ENCODE measurements at regions not wholly inside any gene's neighbourhood (a gene's known extent, or its start where the extent isn't known, plus 50 kb on each side); places are given as distances from the start of the nearest gene placed in this dataset.

GRCh38 chr20:41837669-41838224 is 219.6 kb upstream of the CHD6 start:
- H3K4me1 ChIP-seq (ENCODE audit: insufficient read depth) = no peaks in the 10 kb centered on the region
- in situ Hi-C loops (cut with MboI) = no loop called here
- TF ChIP-seq EZH2 (IDR thresholded peaks at IDR 0.05; ENCODE audit: insufficient read depth, poor library complexity, severe bottlenecking) = no peak
- no peaks in the 10 kb centered on the region for H4K20me1 ChIP-seq (ENCODE audit: insufficient read depth)
- 16 to 20% methylated on average over 3 of the region's 3 CpGs for WGBS, 2 experiments (ENCODE audit: low coverage in 1 of 2, low lambda C conversion rate in 2 of 2, missing lambda C conversion rate in 2 of 2)
- DNase-seq = no peak
- H3K4me2 ChIP-seq (ENCODE audit: unreplicated experiment) = no peak overlapping the region
- H3K4me3 ChIP-seq = no peak overlapping the region
- no peaks in the 10 kb centered on the region for H3K9me3 ChIP-seq (ENCODE audit: low read depth)
- no peaks in the 10 kb centered on the region for H3K27me3 ChIP-seq (replicated peaks; ENCODE audit: insufficient read depth)
- H3K27ac ChIP-seq = no peak overlapping the region
- H3K79me2 ChIP-seq (ENCODE audit: insufficient read depth) = no peaks in the 10 kb centered on the region
- no peaks in the 10 kb centered on the region for H3F3A ChIP-seq (ENCODE audit: insufficient read depth)
- no peaks in the 10 kb centered on the region for H3K9me2 ChIP-seq (ENCODE audit: insufficient read depth)
- H2AFZ ChIP-seq = no peak overlapping the region
- no peak overlapping the region for H3K9ac ChIP-seq
- H3K36me3 ChIP-seq (ENCODE audit: low read depth) = no peaks in the 10 kb centered on the region

- H3K36me3 ChIP-seq (ENCODE audit: low read depth) = no peaks in the 10 kb centered on the region
- H3K9me2 ChIP-seq (ENCODE audit: insufficient read depth) = no peaks in the 10 kb centered on the region
- no peak overlapping the region for H3K4me3 ChIP-seq
- no peak overlapping the region for H2AFZ ChIP-seq
- 9 to 13% methylated on average over 1 of the region's 1 CpG for WGBS, 2 experiments (ENCODE audit: low coverage in 1 of 2, low lambda C conversion rate in 2 of 2, missing lambda C conversion rate in 2 of 2)
- no peaks in the 10 kb centered on the region for H3K79me2 ChIP-seq (ENCODE audit: insufficient read depth)
- H3K27me3 ChIP-seq (replicated peaks; ENCODE audit: insufficient read depth) = no peaks in the 10 kb centered on the region
- in situ Hi-C loops (cut with MboI) = no loop called here
- H3K27ac ChIP-seq = no peak overlapping the region
- no peak overlapping the region for H3K4me2 ChIP-seq (ENCODE audit: unreplicated experiment)
- H3K9me3 ChIP-seq (ENCODE audit: low read depth) = no peaks in the 10 kb centered on the region
- H3F3A ChIP-seq (ENCODE audit: insufficient read depth) = no peaks in the 10 kb centered on the region
- no peaks in the 10 kb centered on the region for H4K20me1 ChIP-seq (ENCODE audit: insufficient read depth)
- no peak for TF ChIP-seq EZH2 (IDR thresholded peaks at IDR 0.05; ENCODE audit: insufficient read depth, poor library complexity, severe bottlenecking)
- TF ChIP-seq EZH2phosphoT487 (IDR thresholded peaks at IDR 0.05; ENCODE audit: insufficient read depth, low read depth) = no peak
- no peaks in the 10 kb centered on the region for H3K4me1 ChIP-seq (ENCODE audit: insufficient read depth)
- no peak for DNase-seq
- no peak overlapping the region for H3K9ac ChIP-seq
Observed at GRCh38 chr20:41833739-41834138, 215.6 kb upstream of the CHD6 start.

DNA sequence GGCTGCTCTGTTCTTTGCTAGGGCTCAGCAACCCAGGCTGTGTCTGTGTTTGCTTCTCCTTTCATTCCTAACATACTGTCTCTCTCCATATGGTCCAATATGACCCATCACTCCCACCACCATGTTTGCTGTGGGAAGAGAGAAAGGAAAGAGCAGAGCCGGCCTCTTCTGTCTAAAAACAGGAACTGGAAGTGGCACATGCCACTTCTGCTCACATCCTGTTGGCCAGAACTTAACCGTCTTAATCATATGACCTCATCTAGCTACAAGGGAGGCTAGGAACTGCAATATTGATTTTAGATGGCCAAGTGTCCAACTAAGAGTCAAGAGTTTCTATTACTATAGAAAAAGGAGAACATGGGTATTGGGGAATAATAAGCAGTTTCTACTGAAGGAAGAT is 212.5 kb upstream of the CHD6 start:
- no peaks in the 10 kb centered on the region for H3K79me2 ChIP-seq (ENCODE audit: insufficient read depth)
- TF ChIP-seq EZH2phosphoT487 (IDR thresholded peaks at IDR 0.05; ENCODE audit: insufficient read depth, low read depth) (no peak), EZH2 (IDR thresholded peaks at IDR 0.05; ENCODE audit: insufficient read depth, poor library complexity, severe bottlenecking) (no peak)
- 22 to 26% methylated on average over 2 of the region's 2 CpGs for WGBS, 2 experiments (ENCODE audit: low coverage in 1 of 2, low lambda C conversion rate in 2 of 2, missing lambda C conversion rate in 2 of 2)
- H3K9me3 ChIP-seq (ENCODE audit: low read depth) = no peaks in the 10 kb centered on the region
- DNase-seq = no peak
- in situ Hi-C loops (cut with MboI) = no loop called here
- H2AFZ ChIP-seq = no peak overlapping the region
- H3K4me1 ChIP-seq (ENCODE audit: insufficient read depth) = no peaks in the 10 kb centered on the region
- no peaks in the 10 kb centered on the region for H3F3A ChIP-seq (ENCODE audit: insufficient read depth)
- H4K20me1 ChIP-seq (ENCODE audit: insufficient read depth) = no peaks in the 10 kb centered on the region
- H3K4me2 ChIP-seq (ENCODE audit: unreplicated experiment) = no peak overlapping the region
- H3K9me2 ChIP-seq (ENCODE audit: insufficient read depth) = no peaks in the 10 kb centered on the region
- H3K27me3 ChIP-seq (replicated peaks; ENCODE audit: insufficient read depth) = no peaks in the 10 kb centered on the region
- no peak overlapping the region for H3K27ac ChIP-seq
- no peaks in the 10 kb centered on the region for H3K36me3 ChIP-seq (ENCODE audit: low read depth)
- no peak overlapping the region for H3K4me3 ChIP-seq
- no peak overlapping the region for H3K9ac ChIP-seq

GRCh38 chr20:41819436-41819835 is 201.3 kb upstream of the CHD6 start:
- in situ Hi-C loops (cut with MboI) = no loop called here
- 0% methylated on average over 2 of the region's 2 CpGs for WGBS, 2 experiments (ENCODE audit: low coverage in 1 of 2, low lambda C conversion rate in 2 of 2, missing lambda C conversion rate in 2 of 2)

GRCh38 chr20:41818991-41819390 is 200.8 kb upstream of the CHD6 start:
- H3K36me3 ChIP-seq (ENCODE audit: low read depth) = no peaks in the 10 kb centered on the region
- no peak overlapping the region for H2AFZ ChIP-seq
- no peaks in the 10 kb centered on the region for H3K79me2 ChIP-seq (ENCODE audit: insufficient read depth)
- in situ Hi-C loops (cut with MboI) = no loop called here
- no peaks in the 10 kb centered on the region for H3K4me1 ChIP-seq (ENCODE audit: insufficient read depth)
- H4K20me1 ChIP-seq (ENCODE audit: insufficient read depth) = no peaks in the 10 kb centered on the region
- H3K9ac ChIP-seq = no peak overlapping the region
- no peaks in the 10 kb centered on the region for H3K27me3 ChIP-seq (replicated peaks; ENCODE audit: insufficient read depth)
- no peak overlapping the region for H3K4me3 ChIP-seq
- H3F3A ChIP-seq (ENCODE audit: insufficient read depth) = no peaks in the 10 kb centered on the region
- 13 to 25% methylated on average over 5 of the region's 5 CpGs for WGBS, 2 experiments (ENCODE audit: low coverage in 1 of 2, low lambda C conversion rate in 2 of 2, missing lambda C conversion rate in 2 of 2)
- no peak overlapping the region for H3K4me2 ChIP-seq (ENCODE audit: unreplicated experiment)
- DNase-seq = no peak
- H3K9me3 ChIP-seq (ENCODE audit: low read depth) = no peaks in the 10 kb centered on the region
- no peak for TF ChIP-seq EZH2 (IDR thresholded peaks at IDR 0.05; ENCODE audit: insufficient read depth, poor library complexity, severe bottlenecking)
- TF ChIP-seq EZH2phosphoT487 (IDR thresholded peaks at IDR 0.05; ENCODE audit: insufficient read depth, low read depth) = no peak
- no peaks in the 10 kb centered on the region for H3K9me2 ChIP-seq (ENCODE audit: insufficient read depth)
- no peak overlapping the region for H3K27ac ChIP-seq

More at GRCh38 chr20:41819436-41819835, 201.3 kb upstream of the CHD6 start:
- Histone ChIP-seq H3K4me1 (ENCODE audit: insufficient read depth) (no peaks in the 10 kb centered on the region), H3K4me2 (ENCODE audit: unreplicated experiment) (no peak overlapping the region), H4K20me1 (ENCODE audit: insufficient read depth) (no peaks in the 10 kb centered on the region), H3K27ac (no peak overlapping the region), H3K9ac (no peak overlapping the region), H3K9me3 (ENCODE audit: low read depth) (no peaks in the 10 kb centered on the region), H3K9me2 (ENCODE audit: insufficient read depth) (no peaks in the 10 kb centered on the region), H3K36me3 (ENCODE audit: low read depth) (no peaks in the 10 kb centered on the region), H3K4me3 (no peak overlapping the region), H3F3A (ENCODE audit: insufficient read depth) (no peaks in the 10 kb centered on the region), H3K79me2 (ENCODE audit: insufficient read depth) (no peaks in the 10 kb centered on the region), H2AFZ (no peak overlapping the region), H3K27me3 (replicated peaks; ENCODE audit: insufficient read depth) (no peaks in the 10 kb centered on the region)
- no peak for TF ChIP-seq EZH2phosphoT487 (IDR thresholded peaks at IDR 0.05; ENCODE audit: insufficient read depth, low read depth)
- no peak for TF ChIP-seq EZH2 (IDR thresholded peaks at IDR 0.05; ENCODE audit: insufficient read depth, poor library complexity, severe bottlenecking)
- no peak for DNase-seq
